NB4 (cell line): ENCODE measurements at regions not wholly inside any gene's neighbourhood (a gene's known extent, or its start where the extent isn't known, plus 50 kb on each side); places are given as distances from the start of the nearest gene placed in this dataset.

Experiments
- MYC ChIP-seq: IDR thresholded peaks from 2 replicates; pipeline ENCODE4 v1.6.1; 2011; ENCODE audit warnings: low read depth, low read length
- POLR2A ChIP-seq: IDR thresholded peaks from 2 replicates; pipeline ENCODE4 v1.6.1; 2011; ENCODE audit warnings: mild to moderate bottlenecking; ENCODE audit not compliant: insufficient read length; ENCODE audit errors: extremely low read depth
- TF ChIP-seq, protein P1 (sequence below): IDR thresholded peaks from one replicate; pipeline ENCODE4 v1.5.1; 2012; ENCODE audit warnings: low read depth, low read length

DNA sequence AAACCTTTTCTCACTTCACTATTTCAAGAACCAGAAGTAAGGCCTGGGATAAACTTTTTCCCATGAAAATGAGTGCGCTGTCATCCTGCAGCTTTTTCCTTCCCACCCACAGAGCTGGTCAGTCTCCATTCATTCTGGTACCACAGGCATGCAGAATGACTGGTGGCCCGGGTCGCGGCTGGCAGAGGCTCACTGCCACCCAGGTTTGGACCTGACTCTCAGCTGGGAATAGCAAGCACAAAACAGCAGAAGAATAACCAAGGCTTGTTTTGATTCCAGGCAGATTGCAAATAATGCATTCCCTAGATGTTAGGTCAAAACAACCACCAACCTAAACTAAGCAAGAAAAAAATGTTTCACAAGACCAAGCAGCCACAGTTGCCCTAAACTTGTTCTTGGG, 190.5 kb upstream of the NRP1 start:
- TF ChIP-seq POLR2A (no peak), MYC (no peak)
- TF ChIP-seq, protein P1, sequence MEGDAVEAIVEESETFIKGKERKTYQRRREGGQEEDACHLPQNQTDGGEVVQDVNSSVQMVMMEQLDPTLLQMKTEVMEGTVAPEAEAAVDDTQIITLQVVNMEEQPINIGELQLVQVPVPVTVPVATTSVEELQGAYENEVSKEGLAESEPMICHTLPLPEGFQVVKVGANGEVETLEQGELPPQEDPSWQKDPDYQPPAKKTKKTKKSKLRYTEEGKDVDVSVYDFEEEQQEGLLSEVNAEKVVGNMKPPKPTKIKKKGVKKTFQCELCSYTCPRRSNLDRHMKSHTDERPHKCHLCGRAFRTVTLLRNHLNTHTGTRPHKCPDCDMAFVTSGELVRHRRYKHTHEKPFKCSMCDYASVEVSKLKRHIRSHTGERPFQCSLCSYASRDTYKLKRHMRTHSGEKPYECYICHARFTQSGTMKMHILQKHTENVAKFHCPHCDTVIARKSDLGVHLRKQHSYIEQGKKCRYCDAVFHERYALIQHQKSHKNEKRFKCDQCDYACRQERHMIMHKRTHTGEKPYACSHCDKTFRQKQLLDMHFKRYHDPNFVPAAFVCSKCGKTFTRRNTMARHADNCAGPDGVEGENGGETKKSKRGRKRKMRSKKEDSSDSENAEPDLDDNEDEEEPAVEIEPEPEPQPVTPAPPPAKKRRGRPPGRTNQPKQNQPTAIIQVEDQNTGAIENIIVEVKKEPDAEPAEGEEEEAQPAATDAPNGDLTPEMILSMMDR = no peak
